Astrocyte of the spinal cord (primary cell): ENCODE measurements at regions not wholly inside any gene's neighbourhood (a gene's known extent, or its start where the extent isn't known, plus 50 kb on each side); places are given as distances from the start of the nearest gene placed in this dataset.

ENCODE experiments used
- DNase-seq: peaks from one replicate; pipeline ENCODE4 v3.0.0; 2011; ENCODE audit warnings: low read depth, low spot score
- H3K4me3 ChIP-seq: 2 replicates; pipeline ENCODE4 v1.5.1; 2011; ENCODE audit warnings: low read depth, mild to moderate bottlenecking, low read length, moderate library complexity
- in situ Hi-C: cut with HindIII; loops from 2 replicates; pipeline ENCODE4 v1.10.0; 2017; ENCODE audit warnings: low sequenced_read_pairs
- TF ChIP-seq, protein P1 (sequence below): IDR thresholded peaks from 2 replicates; pipeline ENCODE4 v1.5.1; 2012; ENCODE audit warnings: low read depth, mild to moderate bottlenecking, low read length, inconsistent platforms

DNA sequence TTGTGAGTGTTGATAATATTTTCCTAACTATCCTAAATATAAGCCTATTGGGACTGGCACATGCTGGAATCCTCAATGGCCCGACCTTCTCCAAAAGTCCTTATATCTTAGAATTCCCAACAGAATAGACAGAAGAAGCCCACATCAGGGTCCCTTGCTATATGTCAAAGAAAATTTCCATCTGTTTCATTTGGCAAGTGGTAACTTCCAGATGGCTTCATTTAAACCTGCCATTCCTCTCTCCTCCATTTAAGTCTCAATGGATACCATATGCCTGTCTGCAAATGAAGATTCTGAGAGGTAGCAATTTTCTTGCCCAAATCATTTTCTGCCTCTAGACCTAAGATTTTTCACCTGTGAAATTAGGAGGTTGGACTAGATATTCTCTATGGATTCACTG is 73.1 kb upstream of the KCNA4 start:
- DNase-seq = no peak
- TF ChIP-seq, protein P1, sequence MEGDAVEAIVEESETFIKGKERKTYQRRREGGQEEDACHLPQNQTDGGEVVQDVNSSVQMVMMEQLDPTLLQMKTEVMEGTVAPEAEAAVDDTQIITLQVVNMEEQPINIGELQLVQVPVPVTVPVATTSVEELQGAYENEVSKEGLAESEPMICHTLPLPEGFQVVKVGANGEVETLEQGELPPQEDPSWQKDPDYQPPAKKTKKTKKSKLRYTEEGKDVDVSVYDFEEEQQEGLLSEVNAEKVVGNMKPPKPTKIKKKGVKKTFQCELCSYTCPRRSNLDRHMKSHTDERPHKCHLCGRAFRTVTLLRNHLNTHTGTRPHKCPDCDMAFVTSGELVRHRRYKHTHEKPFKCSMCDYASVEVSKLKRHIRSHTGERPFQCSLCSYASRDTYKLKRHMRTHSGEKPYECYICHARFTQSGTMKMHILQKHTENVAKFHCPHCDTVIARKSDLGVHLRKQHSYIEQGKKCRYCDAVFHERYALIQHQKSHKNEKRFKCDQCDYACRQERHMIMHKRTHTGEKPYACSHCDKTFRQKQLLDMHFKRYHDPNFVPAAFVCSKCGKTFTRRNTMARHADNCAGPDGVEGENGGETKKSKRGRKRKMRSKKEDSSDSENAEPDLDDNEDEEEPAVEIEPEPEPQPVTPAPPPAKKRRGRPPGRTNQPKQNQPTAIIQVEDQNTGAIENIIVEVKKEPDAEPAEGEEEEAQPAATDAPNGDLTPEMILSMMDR = no peak
- in situ Hi-C loops = no loop called here
- H3K4me3 ChIP-seq = no peak overlapping the region

DNA sequence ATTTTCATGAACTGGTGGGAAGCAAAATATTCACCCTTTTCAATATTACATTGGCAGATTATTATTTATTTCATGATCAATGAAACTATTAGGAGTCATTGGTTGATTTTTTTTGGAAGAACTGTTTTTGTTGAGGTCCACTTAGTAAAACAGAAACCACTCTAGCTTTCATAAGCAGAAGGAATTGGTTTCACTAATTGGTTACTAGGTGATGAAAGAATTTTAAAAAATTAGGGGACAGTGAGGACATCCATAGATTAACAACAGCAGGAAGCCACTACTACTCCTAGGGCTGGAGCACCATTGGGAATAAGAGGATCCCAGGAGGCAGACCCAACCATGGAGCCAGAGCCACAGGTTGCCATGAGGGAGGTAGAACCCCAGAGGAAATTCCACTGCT is 74.4 kb upstream of the KCNA4 start:
- TF ChIP-seq, protein P1 = no peak
- DNase-seq = no peak
- in situ Hi-C loops = no loop called here
- H3K4me3 ChIP-seq = no peak overlapping the region

DNA sequence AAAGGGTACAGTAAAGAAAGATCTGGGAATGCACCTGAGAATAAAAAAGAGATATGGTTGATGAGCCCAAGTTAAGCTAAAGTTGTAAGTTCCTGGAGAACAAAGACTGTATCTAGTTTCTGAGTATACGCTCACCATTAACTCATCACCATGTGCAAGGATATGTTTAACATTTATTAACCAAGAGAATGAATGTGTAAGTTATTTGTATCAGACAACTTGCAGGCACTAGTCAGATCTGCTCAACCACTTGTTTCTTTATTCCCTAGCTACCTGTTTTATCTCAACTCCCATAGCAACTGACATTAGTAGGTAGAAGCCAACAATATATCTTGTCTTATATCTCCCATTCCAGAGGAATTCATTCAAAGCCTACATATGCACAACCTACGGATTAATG is 74.9 kb upstream of the KCNA4 start:
- TF ChIP-seq, protein P1 = no peak
- in situ Hi-C loops = no loop called here
- no peak overlapping the region for H3K4me3 ChIP-seq
- DNase-seq = no peak

DNA sequence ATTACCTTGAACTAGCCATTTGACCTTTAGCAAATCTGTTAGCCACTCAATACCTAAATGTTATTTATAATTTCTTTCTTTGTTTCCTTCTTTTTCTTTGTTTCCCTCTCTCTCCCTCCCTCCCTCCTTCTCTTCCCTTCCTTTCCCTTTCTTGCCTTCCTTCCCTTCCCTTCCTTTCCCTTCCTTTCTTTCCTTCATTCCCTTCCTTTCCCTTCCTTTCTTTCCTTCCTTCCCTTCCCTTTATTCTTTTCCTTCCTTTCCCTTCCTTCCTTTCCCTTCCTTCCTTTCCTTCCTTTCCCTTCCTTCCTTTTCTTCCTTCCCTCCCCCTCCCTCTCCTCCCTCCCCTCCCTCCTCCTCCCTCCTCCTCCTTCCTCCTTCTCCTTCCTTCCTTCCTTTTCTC is 75.7 kb upstream of the KCNA4 start:
- H3K4me3 ChIP-seq = no peak overlapping the region
- in situ Hi-C loops = no loop called here
- DNase-seq = no peak
- TF ChIP-seq, protein P1 = no peak

DNA sequence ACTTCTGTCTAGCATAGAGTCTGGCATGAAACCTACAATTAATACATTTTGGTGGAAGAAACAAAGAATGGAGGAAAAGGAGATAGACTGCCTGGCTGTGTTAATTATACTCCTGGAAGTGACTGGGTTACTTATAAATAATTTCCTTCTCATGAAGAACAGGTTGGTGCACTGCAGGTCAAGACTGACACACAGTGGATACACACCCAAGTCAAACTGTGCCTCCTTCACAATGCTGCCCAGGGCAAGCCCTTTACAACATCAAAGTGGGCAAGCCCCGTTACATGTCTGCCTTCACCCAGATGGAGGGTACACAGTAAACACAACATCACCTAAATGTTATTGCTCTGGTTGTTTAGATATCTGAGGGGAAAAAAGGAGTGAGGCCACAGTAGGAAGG is 83.7 kb upstream of the KCNA4 start:
- TF ChIP-seq, protein P1 = no peak
- in situ Hi-C loops = no loop called here
- H3K4me3 ChIP-seq = no peak overlapping the region
- DNase-seq = no peak

DNA sequence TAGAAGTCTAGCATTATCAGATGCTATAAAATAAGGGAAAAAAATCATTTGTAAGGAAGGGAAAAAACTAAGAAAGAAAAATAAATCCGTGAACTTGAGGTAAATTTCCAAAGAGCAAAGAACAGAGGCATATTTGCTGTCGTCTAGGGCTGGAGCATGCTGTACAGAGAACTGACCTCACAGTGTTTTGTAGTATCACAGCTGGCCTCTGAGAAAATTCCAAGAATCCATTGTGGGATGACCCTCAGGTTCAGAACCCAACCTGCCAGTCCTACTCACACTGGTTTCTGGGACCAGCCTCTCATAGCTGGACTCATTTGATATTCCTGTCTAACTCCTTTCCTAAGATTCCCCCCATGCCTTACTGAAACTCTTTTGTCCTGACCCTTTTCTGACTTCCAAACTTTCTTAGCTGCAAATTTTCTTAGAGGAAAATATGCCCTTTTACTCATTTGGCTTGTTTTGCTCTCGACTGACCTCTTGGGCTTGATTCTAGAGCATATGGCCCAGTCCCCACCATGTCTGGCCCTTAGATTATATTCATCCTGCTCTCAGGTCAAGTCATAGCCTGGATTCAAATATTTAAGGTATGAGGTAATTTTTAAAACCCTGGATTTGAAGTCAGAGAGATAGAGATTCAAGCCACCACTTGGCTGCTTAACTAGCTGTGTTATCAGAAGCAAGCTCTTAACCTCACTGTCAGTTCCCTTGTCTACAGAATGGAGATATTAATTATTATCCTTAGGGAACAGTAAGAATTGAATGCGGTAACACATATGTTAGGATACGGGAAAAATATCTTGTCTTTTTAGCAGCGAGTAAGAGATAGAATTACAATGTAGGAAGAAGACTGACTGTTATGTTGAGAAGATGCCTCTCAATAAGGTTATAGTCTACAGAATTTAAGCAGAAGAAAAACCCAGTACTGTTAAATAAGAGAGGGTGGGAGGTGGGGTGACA is 89.7 kb upstream of the KCNA4 start:
- in situ Hi-C loops = no loop called here
- TF ChIP-seq, protein P1 = no peak
- DNase-seq = peak; percentile 1
- H3K4me3 ChIP-seq = no peak overlapping the region
